Skeletal muscle satellite cell (primary cell): ENCODE measurements at regions not wholly inside any gene's neighbourhood (a gene's known extent, or its start where the extent isn't known, plus 50 kb on each side); places are given as distances from the start of the nearest gene placed in this dataset.

Source experiments
- H3K27me3 ChIP-seq: 2 replicates; pipeline ENCODE4 v1.7.0; 2013; ENCODE audit warnings: low read length; ENCODE audit not compliant: control insufficient read depth, insufficient read depth
- H3K36me3 ChIP-seq: 2 replicates; pipeline ENCODE4 v1.7.0; 2013; ENCODE audit warnings: mild to moderate bottlenecking, control low read depth, low read length; ENCODE audit not compliant: insufficient read depth
- H3K4me1 ChIP-seq: 2 replicates; pipeline ENCODE4 v1.7.0; 2013; ENCODE audit warnings: low read length; ENCODE audit not compliant: control insufficient read depth, insufficient read depth
- H3K4me2 ChIP-seq: 2 replicates; pipeline ENCODE4 v1.7.0; 2013; ENCODE audit warnings: mild to moderate bottlenecking, low read length
- H3K4me3 ChIP-seq: 2 replicates; pipeline ENCODE4 v1.7.0; 2013; ENCODE audit warnings: low read length
- H3K9ac ChIP-seq: 2 replicates; pipeline ENCODE4 v1.7.0; 2013; ENCODE audit warnings: mild to moderate bottlenecking, low read depth, low read length, moderate library complexity
- H3K9me3 ChIP-seq: replicated peaks from 2 replicates; pipeline ENCODE4 v1.7.0; 2013; ENCODE audit warnings: mild to moderate bottlenecking, control low read depth, low read length

DNA sequence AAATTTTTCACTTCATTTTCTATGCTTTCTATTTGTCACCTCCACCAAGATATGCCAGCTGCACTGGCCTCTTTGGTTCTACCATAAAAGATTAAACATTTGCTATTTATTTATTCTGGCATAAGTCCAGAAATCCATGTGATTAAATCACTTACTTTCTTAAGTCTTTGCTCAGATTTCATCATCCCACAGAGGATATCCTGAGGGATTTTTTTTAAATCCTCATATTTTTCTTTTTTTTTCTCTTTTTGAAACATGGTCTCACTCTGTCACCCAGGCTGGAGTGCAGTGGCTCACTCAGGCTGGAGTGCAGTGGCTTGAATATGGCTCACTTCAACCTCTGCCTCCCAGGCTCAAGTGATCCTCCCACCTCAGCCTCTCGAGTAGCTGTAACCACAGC lies 645.4 kb upstream of the ATXN7L3B start:
- no peaks in the 10 kb centered on the region for H3K4me1 ChIP-seq
- no peak overlapping the region for H3K4me3 ChIP-seq
- H3K4me2 ChIP-seq = no peak overlapping the region
- H3K27me3 ChIP-seq = no peaks in the 10 kb centered on the region
- no peak overlapping the region for H3K9ac ChIP-seq
- H3K36me3 ChIP-seq = no peaks in the 10 kb centered on the region
- H3K9me3 ChIP-seq = no peaks in the 10 kb centered on the region

DNA sequence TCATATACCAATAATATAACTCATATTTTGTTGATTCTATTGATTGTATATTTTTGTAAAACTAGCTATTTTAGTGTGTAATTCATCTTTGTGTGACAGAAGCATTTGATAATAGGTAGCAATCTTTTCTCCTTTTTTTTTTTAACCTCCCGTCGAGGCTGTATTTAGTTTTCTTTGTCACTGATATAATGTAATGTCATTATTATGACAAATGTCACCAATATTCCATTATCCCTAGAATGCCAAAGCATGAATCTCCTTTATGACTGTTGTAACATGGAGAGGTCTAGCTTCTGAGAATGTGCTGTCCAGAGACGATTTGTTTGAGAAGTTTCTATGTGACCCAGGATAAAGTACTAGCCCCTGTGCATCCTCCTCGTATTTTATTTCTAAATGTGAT lies 639.0 kb upstream of the ATXN7L3B start:
- no peaks in the 10 kb centered on the region for H3K9me3 ChIP-seq
- no peak overlapping the region for H3K9ac ChIP-seq
- no peak overlapping the region for H3K4me3 ChIP-seq
- H3K4me1 ChIP-seq = no peaks in the 10 kb centered on the region
- H3K4me2 ChIP-seq = no peak overlapping the region
- no peaks in the 10 kb centered on the region for H3K36me3 ChIP-seq
- no peaks in the 10 kb centered on the region for H3K27me3 ChIP-seq

DNA sequence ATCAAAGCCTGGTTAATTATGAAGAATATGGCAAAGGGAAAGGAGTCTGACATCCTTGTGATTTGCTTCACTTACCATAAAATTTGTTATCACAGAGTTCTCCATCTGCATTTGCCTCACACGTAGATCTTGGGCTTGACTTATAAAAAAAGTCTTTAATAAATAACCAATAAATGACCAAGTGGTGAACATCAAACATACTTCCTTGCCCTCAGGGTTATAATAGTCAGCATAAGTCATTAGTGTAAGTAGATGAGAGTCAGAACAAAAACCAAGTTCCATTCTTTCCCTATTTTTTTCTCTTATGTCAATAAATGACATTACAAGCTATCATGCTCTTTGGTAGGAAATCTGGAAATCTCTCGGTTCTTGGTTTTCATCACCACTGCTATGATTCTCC lies 635.4 kb upstream of the ATXN7L3B start:
- no peak overlapping the region for H3K4me3 ChIP-seq
- H3K9me3 ChIP-seq = no peaks in the 10 kb centered on the region
- no peak overlapping the region for H3K4me2 ChIP-seq
- no peaks in the 10 kb centered on the region for H3K36me3 ChIP-seq
- no peaks in the 10 kb centered on the region for H3K27me3 ChIP-seq
- no peaks in the 10 kb centered on the region for H3K4me1 ChIP-seq
- H3K9ac ChIP-seq = no peak overlapping the region

DNA sequence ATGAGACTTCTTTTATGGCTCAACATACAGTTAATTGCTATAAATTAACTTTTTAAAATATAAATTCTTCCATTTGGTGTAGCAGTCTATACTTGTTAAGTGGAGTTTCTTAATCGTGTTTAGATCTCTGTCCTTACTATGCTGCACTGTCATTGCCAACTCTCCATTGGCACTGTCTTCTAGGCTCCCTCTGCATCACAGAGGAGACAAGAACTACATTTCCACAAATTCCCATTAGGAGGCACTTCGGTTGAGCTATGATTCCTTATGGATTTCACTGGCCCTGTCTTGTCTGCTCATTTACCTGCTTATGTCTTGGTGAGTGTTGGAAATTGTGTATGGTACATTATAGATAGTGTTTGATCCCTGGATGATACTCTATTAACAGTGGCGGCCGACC lies 630.9 kb upstream of the ATXN7L3B start:
- Histone ChIP-seq H3K27me3 (no peaks in the 10 kb centered on the region), H3K4me2 (no peak overlapping the region), H3K9ac (no peak overlapping the region), H3K4me3 (no peak overlapping the region), H3K9me3 (no peaks in the 10 kb centered on the region), H3K36me3 (no peaks in the 10 kb centered on the region), H3K4me1 (no peaks in the 10 kb centered on the region)

DNA sequence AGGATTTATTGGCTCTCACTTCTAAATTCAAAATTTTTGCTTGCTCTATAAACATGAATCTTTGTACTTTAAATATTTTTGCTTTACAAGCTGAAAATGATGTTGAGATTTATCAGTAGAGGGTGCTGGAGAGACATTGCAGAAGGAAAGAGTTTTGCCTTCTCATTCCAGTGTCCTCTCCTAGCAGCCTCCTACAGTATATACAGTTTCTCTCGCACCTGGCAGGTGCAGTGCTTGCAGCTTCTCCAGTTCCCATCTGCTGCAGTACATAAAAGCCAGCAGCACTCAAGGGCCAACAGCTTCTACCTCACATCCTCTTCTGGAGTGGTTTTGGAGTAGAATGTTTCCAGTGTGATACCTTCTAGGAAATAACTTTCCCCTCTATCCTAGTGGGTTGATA lies 601.8 kb upstream of the ATXN7L3B start:
- no peak overlapping the region for H3K4me3 ChIP-seq
- no peaks in the 10 kb centered on the region for H3K27me3 ChIP-seq
- no peaks in the 10 kb centered on the region for H3K4me1 ChIP-seq
- H3K9me3 ChIP-seq = no peaks in the 10 kb centered on the region
- no peak overlapping the region for H3K4me2 ChIP-seq
- no peaks in the 10 kb centered on the region for H3K36me3 ChIP-seq
- no peak overlapping the region for H3K9ac ChIP-seq

DNA sequence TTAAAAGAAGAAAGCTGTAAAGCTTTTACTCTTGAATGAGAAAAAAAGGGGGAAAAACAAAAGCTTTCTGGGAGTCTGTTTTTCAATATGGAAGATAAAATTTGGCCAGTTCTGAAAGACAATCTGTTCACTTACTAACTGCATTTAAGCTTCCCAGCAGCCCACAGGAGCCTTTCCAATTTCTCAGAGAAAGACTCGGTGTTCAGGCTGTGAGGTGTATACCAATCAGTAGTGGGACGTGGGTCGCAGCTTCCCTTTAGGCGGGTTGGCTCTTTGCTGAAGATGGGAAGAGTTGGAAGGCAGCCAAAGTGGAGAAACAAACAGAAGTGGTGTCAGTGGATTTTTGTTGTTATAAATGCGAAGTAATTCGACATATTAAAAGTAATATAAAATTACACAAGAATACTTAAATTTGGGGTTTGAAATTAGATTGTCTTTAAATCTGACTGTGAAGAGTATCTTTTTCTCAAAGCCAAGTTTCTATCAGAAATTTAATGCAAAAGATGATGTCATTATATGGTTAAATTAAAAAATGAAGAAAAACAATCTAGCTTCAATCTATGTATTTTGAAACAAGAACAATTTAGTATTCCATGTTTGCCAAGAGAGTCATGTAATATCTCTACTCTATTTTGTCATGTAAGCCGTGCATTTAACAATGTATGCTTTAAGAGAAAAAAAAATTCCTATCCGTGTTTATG lies 590.2 kb upstream of the ATXN7L3B start:
- no peaks in the 10 kb centered on the region for H3K27me3 ChIP-seq
- no peaks in the 10 kb centered on the region for H3K9me3 ChIP-seq

DNA sequence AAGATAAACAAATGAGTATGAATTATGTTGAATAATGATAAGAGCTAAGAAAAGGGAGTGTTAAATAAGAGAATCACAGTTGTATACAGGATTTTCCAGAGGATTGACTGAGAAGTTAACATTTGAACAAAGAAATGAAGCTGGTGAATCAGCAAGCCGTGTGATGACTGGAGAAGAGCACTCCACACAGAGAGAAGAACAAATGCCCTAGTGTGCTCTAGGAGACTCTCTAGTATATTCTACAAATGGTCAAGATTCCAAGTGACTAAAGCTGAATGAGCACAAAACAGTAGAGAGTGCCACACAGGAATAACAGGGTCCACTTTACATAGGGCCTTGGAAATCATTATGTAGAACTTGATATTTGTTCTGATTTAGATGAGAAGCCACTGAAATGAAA lies 587.1 kb upstream of the ATXN7L3B start:
- Histone ChIP-seq H3K4me3 (no peak overlapping the region), H3K4me2 (no peak overlapping the region), H3K4me1 (no peaks in the 10 kb centered on the region)

More for the DNA sequence above, 590.2 kb upstream of the ATXN7L3B start:
- H3K36me3 ChIP-seq = no peaks in the 10 kb centered on the region
- no peaks in the 10 kb centered on the region for H3K4me1 ChIP-seq
- H3K9ac ChIP-seq = no peak overlapping the region
- no peak overlapping the region for H3K4me2 ChIP-seq
- H3K4me3 ChIP-seq = no peak overlapping the region

DNA sequence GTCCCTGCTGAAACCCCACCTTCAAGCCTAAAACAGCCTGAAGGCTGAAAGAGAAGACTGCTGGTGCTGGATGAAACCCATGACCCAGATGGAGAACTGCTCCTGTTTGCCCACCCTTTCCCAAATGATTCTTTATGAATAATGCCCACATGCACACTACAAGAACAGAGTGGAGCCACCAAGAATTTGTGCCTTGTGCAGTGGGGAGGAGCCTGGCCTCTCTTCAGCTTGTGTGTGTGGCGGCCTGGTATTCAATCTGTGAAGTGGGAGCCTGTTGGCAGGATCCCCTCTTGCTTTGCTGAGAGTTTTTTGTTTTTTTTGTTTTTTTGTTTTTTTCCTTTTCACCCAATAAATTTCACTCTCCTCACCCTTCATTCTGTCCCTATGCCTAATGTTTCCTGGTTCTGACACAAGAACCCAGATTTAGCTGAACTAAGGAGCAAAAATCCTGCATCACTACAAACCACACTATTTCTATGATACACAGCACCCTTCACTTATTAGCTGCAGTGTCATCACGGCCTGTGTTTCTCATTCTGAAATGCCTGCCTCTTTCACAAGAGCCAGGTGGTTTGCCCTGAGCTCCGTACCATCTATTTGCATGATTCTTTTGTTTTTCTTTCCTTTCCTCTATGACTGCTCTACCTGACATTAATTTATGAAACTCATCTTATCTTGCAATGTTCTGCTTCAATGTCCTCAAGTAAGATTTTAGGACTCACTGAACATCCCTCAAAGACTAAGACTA lies 585.5 kb upstream of the ATXN7L3B start:
- no peak overlapping the region for H3K4me3 ChIP-seq
- H3K4me2 ChIP-seq = no peak overlapping the region
- H3K9ac ChIP-seq = no peak overlapping the region
- no peaks in the 10 kb centered on the region for H3K9me3 ChIP-seq
- no peaks in the 10 kb centered on the region for H3K36me3 ChIP-seq
- H3K4me1 ChIP-seq = no peaks in the 10 kb centered on the region
- no peaks in the 10 kb centered on the region for H3K27me3 ChIP-seq

More for the DNA sequence above, 587.1 kb upstream of the ATXN7L3B start:
- Histone ChIP-seq H3K9me3 (no peaks in the 10 kb centered on the region), H3K27me3 (no peaks in the 10 kb centered on the region), H3K9ac (no peak overlapping the region), H3K36me3 (no peaks in the 10 kb centered on the region)

DNA sequence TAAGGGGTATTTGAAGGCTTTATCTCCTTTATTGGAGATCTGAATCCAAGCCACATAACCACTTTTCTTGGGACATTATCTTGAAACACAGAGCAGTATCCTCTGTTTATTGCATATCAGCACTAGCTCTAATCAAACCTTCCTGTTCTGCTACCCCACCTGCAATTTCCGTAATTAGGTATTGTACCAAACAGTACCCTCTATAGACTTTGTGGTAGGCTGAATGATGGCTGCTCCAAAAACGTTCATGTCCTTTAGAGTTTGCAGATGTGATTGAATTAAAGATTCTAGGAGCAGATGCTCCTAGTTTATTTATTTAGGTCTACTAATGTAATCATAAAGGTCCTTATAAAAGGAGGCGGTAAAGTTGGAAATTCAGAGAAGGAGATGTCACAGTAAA lies 573.0 kb upstream of the ATXN7L3B start:
- Histone ChIP-seq H3K4me2 (no peak overlapping the region), H3K9ac (no peak overlapping the region), H3K4me3 (no peak overlapping the region), H3K9me3 (no peaks in the 10 kb centered on the region), H3K4me1 (no peaks in the 10 kb centered on the region), H3K27me3 (no peaks in the 10 kb centered on the region), H3K36me3 (no peaks in the 10 kb centered on the region)

DNA sequence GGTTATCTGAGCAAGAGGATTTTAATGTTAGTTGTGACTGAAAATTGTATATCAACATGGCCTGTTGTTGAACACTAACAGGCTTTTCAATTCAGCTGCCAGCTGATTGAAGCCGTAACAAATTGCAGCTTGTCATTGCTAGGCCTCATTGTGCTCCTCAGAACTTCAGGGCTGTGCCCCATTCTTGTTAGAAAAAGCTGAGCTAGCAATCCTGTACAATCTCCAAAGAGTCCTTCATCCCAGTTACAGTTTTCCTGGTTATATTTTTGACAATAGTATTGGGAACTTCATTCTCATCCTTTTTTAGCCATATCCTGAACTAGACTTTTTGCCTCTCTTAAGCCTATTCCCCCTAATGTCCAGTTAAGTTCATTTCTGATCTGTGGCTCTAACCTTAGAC lies 564.1 kb upstream of the ATXN7L3B start:
- Histone ChIP-seq H3K4me3 (no peak overlapping the region), H3K9ac (no peak overlapping the region), H3K4me2 (no peak overlapping the region), H3K27me3 (no peaks in the 10 kb centered on the region), H3K36me3 (no peaks in the 10 kb centered on the region), H3K4me1 (no peaks in the 10 kb centered on the region), H3K9me3 (no peaks in the 10 kb centered on the region)

DNA sequence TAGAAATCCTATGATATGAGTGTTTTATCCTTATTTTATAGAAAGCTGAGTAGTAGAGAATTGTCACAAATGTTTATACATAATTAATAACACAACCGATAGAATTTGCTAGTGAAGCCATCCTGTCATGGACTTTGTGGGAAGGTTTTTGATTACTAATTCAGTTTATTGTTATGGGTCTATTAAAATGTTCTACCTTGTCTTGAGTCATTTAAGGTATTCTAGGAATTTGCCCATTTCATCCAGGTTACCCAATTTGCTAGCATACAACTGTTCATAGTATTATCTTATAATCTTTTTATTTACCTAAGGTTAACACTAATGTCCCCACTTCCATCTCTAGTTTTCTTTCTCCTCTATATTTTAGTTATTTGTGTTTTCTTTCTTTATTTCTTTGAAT lies 553.1 kb upstream of the ATXN7L3B start:
- no peak overlapping the region for H3K4me3 ChIP-seq
- H3K9ac ChIP-seq = no peak overlapping the region
- H3K36me3 ChIP-seq = no peaks in the 10 kb centered on the region
- no peaks in the 10 kb centered on the region for H3K27me3 ChIP-seq
- H3K4me2 ChIP-seq = no peak overlapping the region
- H3K9me3 ChIP-seq = no peaks in the 10 kb centered on the region
- H3K4me1 ChIP-seq = no peaks in the 10 kb centered on the region

DNA sequence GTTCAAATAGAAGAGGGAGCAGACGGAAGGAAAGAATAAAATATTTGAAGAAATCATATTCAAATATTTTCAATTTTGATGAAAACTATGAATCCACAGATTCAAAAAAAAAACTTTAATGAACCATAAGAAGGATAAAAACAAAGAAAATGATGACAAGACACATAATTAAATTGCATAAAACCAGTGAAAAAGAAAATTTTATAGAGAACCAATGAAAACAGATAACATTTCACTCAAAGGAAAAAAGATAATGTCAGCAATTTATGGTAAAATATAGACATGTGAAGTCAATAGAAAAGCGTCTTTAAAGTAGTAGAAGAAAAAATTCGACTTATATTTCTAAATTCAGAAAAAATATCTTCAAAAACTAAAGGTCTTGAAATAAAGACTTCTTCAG lies 546.5 kb upstream of the ATXN7L3B start:
- H3K4me3 ChIP-seq = no peak overlapping the region
- H3K9me3 ChIP-seq = no peaks in the 10 kb centered on the region

More for the DNA sequence above, 546.5 kb upstream of the ATXN7L3B start:
- no peaks in the 10 kb centered on the region for H3K4me1 ChIP-seq
- no peaks in the 10 kb centered on the region for H3K36me3 ChIP-seq
- H3K27me3 ChIP-seq = no peaks in the 10 kb centered on the region
- no peak overlapping the region for H3K9ac ChIP-seq
- no peak overlapping the region for H3K4me2 ChIP-seq
